ENCODE measurements at regions not wholly inside any gene's neighbourhood (a gene's known extent, or its start where the extent isn't known, plus 50 kb on each side); places are given as distances from the start of the nearest gene placed in this dataset.

DNA sequence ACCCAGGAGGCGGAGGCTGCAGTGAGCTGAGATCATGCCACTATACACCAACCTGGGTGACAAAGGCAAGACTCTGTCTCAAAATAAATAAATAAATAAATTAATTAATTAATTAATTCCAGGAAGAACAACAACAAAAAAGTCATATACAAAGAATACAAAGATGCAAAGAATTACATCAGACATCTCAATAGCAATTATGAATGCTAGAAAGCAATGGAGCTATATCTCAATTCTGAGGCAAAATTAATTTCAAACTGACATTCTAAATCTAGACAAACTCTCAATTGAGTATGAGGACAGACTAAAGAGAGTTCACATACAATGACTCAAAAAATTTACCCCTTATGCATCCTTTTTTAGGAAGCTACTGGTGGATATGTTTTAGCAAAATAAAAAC lies 69.6 kb upstream of the CTNNB1 start:
- no peak for TF ChIP-seq POLR2A (IDR thresholded peaks at IDR 0.05)
- TF ChIP-seq, protein P1, sequence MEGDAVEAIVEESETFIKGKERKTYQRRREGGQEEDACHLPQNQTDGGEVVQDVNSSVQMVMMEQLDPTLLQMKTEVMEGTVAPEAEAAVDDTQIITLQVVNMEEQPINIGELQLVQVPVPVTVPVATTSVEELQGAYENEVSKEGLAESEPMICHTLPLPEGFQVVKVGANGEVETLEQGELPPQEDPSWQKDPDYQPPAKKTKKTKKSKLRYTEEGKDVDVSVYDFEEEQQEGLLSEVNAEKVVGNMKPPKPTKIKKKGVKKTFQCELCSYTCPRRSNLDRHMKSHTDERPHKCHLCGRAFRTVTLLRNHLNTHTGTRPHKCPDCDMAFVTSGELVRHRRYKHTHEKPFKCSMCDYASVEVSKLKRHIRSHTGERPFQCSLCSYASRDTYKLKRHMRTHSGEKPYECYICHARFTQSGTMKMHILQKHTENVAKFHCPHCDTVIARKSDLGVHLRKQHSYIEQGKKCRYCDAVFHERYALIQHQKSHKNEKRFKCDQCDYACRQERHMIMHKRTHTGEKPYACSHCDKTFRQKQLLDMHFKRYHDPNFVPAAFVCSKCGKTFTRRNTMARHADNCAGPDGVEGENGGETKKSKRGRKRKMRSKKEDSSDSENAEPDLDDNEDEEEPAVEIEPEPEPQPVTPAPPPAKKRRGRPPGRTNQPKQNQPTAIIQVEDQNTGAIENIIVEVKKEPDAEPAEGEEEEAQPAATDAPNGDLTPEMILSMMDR (IDR thresholded peaks at IDR 0.05 in 4 of 5, conservative IDR thresholded peaks at IDR 0.05 in 1 of 5), result no peak

GRCh38 chr3:41131224-41131623 lies 68.1 kb upstream of the CTNNB1 start:
- in situ Hi-C loops (cut with MboI; ENCODE audit: low sequenced_read_pairs in 4 of 4) (no loop called here), intact Hi-C loops (cut with DNase I; ENCODE audit: low total_unique reads) (no loop called here)
- H3K4me1 ChIP-seq, result no peaks in the 10 kb centered on the region
- no peaks in the 10 kb centered on the region for H3K36me3 ChIP-seq
- TF ChIP-seq POLR2A (IDR thresholded peaks at IDR 0.05), result no peak
- H3K27ac ChIP-seq, result no peak overlapping the region
- DNase-seq (no peak), ATAC-seq (no peak)
- H3K9me3 ChIP-seq, result no peaks in the 10 kb centered on the region
- no peak overlapping the region for H3K4me3 ChIP-seq
- H3K27me3 ChIP-seq, result no peaks in the 10 kb centered on the region

More for the DNA sequence above, 69.6 kb upstream of the CTNNB1 start:
- no peak for ATAC-seq
- in situ Hi-C loops (cut with MboI; ENCODE audit: low sequenced_read_pairs in 4 of 4) (no loop called here), intact Hi-C loops (cut with DNase I; ENCODE audit: low total_unique reads) (no loop called here)
- Histone ChIP-seq H3K4me1 (no peaks in the 10 kb centered on the region), H3K9me3 (no peaks in the 10 kb centered on the region), H3K36me3 (no peaks in the 10 kb centered on the region), H3K27me3 (no peaks in the 10 kb centered on the region), H3K4me3 (no peak overlapping the region), H3K27ac (no peak overlapping the region)
- no peak for DNase-seq

- in situ Hi-C loops (cut with MboI; ENCODE audit: low sequenced_read_pairs in 4 of 4), result no loop called here
- Histone ChIP-seq H3K27me3 (no peaks in the 10 kb centered on the region), H3K36me3 (no peaks in the 10 kb centered on the region), H3K4me1 (no peaks in the 10 kb centered on the region), H3K27ac (no peak overlapping the region), H3K9me3 (no peaks in the 10 kb centered on the region), H3K4me3 (no peak overlapping the region)
- intact Hi-C loops (cut with DNase I; ENCODE audit: low total_unique reads), result no loop called here
- no peak for ATAC-seq
- TF ChIP-seq, protein P1 (IDR thresholded peaks at IDR 0.05 in 4 of 5, conservative IDR thresholded peaks at IDR 0.05 in 1 of 5), result no peak
- TF ChIP-seq POLR2A (IDR thresholded peaks at IDR 0.05), result no peak
- no peak for DNase-seq
These were observed 61.6 kb upstream of the CTNNB1 start for GRCh38 chr3:41137686-41138111.

DNA sequence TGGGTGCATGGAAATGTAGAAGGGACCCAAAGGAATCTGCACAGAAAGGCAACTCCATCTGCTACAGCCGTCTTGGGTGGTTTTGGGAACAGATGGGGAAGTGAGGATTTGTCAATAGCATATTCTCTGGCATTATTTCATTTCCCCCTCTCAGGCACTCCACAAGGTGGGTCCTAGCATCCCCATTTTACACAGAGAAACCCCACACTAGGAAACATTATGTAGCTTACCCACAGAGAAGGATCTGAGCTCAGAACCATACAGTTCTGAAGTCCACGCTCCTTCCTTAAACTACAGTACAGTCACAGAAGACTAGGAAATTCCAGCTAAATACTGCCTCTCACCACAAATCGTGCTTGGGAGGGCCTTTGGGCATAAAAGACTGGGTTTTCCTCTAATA lies 61.2 kb upstream of the CTNNB1 start:
- Histone ChIP-seq H3K27me3 (no peaks in the 10 kb centered on the region), H3K4me1 (no peaks in the 10 kb centered on the region), H3K4me3 (no peak overlapping the region), H3K36me3 (no peaks in the 10 kb centered on the region), H3K27ac (no peak overlapping the region), H3K9me3 (no peaks in the 10 kb centered on the region)
- intact Hi-C loops (cut with DNase I; ENCODE audit: low total_unique reads), result no loop called here
- TF ChIP-seq, protein P1 (IDR thresholded peaks at IDR 0.05 in 4 of 5, conservative IDR thresholded peaks at IDR 0.05 in 1 of 5), result no peak
- in situ Hi-C loops (cut with MboI; ENCODE audit: low sequenced_read_pairs in 4 of 4), result no loop called here
- ATAC-seq (no peak), DNase-seq (no peak)

DNA sequence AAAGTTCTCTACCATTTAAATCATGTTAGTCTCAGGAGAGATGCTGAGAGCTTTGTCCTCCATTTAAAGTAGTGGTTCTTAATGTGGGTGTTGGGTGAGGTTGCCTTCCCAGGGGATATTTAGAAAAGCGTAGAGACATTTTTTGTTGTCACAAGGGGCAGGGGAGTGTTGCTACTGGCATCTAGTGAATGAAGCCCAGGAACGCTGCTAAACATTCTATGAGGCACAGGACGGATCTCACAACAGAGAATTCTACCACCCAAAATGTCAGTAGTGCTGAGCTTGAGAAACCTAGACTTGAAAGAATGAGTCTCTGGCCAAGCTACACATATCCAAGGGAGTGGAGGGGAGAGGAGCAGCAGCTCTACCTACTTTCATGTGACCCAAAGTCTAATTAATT lies 60.7 kb upstream of the CTNNB1 start:
- TF ChIP-seq, protein P1 (IDR thresholded peaks at IDR 0.05 in 4 of 5, conservative IDR thresholded peaks at IDR 0.05 in 1 of 5), result no peak
- no peak for TF ChIP-seq POLR2A (IDR thresholded peaks at IDR 0.05)
- Histone ChIP-seq H3K27me3 (no peaks in the 10 kb centered on the region), H3K9me3 (no peaks in the 10 kb centered on the region), H3K36me3 (no peaks in the 10 kb centered on the region), H3K4me1 (no peaks in the 10 kb centered on the region), H3K27ac (no peak overlapping the region), H3K4me3 (no peak overlapping the region)
- intact Hi-C loops (cut with DNase I; ENCODE audit: low total_unique reads) (no loop called here), in situ Hi-C loops (cut with MboI; ENCODE audit: low sequenced_read_pairs in 4 of 4) (no loop called here)
- no peak for ATAC-seq
- no peak for DNase-seq
